A549 (cell line): ENCODE measurements at regions not wholly inside any gene's neighbourhood (a gene's known extent, or its start where the extent isn't known, plus 50 kb on each side); places are given as distances from the start of the nearest gene placed in this dataset.

ENCODE experiments used
- ATAC-seq, 2 experiments: fragments of 200-7000 bp in 1 of 2; fragments of >200 bp in 1 of 2; cut with Nextera tagmentation in 1 of 2; cut with Tn5 transposase in 1 of 2; 3 replicates each; pipeline versions ENCODE4 v1.8.0 to v1.9.1; 2018 to 2020; ENCODE audit warnings: mild to moderate bottlenecking in 1 of 2, moderate library complexity in 1 of 2
- CTCF ChIA-PET: fragments of 300-600 bp; sonication (Branson Sonifier 250); formaldehyde crosslinking; extraction: SDS; loops from one replicate; lab custom pipeline; 2021; ENCODE audit warnings: antibody characterized with exemption, inconsistent platforms; lab: Yijun Ruan, JAX
- POLR2A ChIA-PET: fragments of 350-600 bp; formaldehyde crosslinking; extraction: SDS; loops from one replicate; lab custom pipeline; 2021; ENCODE audit warnings: antibody characterized with exemption, inconsistent platforms; lab: Yijun Ruan, JAX
- DNase-seq, 2 experiments: peaks; one replicate each; pipeline versions ENCODE4 v3.0.0 to v3.0.0-alpha.2; 2011 to 2016; ENCODE audit warnings: low read depth in 1 of 2, low spot score in 1 of 2
- FAIRE-seq: peaks from 2 replicates; lab custom pipeline; 2011; peaks lifted over from hg19 to GRCh38; lab: Jason Lieb, UNC
- H3K27ac ChIP-seq, 2 experiments: fragments of >200 bp; sonication (Bioruptor Twin); formaldehyde crosslinking; 3 replicates each; pipeline ENCODE4 v1.5.1; 2016 to 2017
- H3K4me1 ChIP-seq: fragments of >200 bp; sonication (Bioruptor Twin); formaldehyde crosslinking; 3 replicates; pipeline ENCODE4 v1.6.1; 2016
- H3K4me2 ChIP-seq: fragments of >200 bp; sonication (Bioruptor Twin); formaldehyde crosslinking; 3 replicates; pipeline ENCODE4 v1.6.1; 2016
- H3K4me3 ChIP-seq: fragments of >200 bp; sonication (Bioruptor Twin); formaldehyde crosslinking; 3 replicates; pipeline ENCODE4 v1.5.1; 2016
- H3K9me3 ChIP-seq: fragments of >200 bp; sonication (Bioruptor Twin); formaldehyde crosslinking; 3 replicates; pipeline ENCODE4 v1.6.1; 2016
- CEBPB ChIP-seq, 2 experiments: fragments of >200 bp in 1 of 2; sonication (Bioruptor Twin) in 1 of 2; formaldehyde crosslinking in 1 of 2; IDR thresholded peaks; 2 replicates each; pipeline ENCODE4 v1.6.1; 2012 to 2016
- CHD2 ChIP-seq: fragments of 150-350 bp; IDR thresholded peaks from 2 replicates; pipeline ENCODE4 v1.6.1; 2014; ENCODE audit warnings: low read length; ENCODE audit not compliant: partially characterized antibody
- EHMT2 ChIP-seq: fragments of 200-600 bp; sonication (generic); IDR thresholded peaks from 2 replicates; pipeline ENCODE4 v1.6.1; 2016; ENCODE audit warnings: antibody characterized with exemption, low read depth, mild to moderate bottlenecking, moderate library complexity
- ELK1 ChIP-seq: fragments of 150-350 bp; IDR thresholded peaks from 2 replicates; pipeline ENCODE4 v1.6.1; 2014; ENCODE audit warnings: low read depth, mild to moderate bottlenecking, low read length
- FOSB ChIP-seq: fragments of 250-450 bp; sonication (Bioruptor Pico); IDR thresholded peaks from 2 replicates; pipeline ENCODE4 v1.5.0; 2020; ENCODE audit warnings: mild to moderate bottlenecking, moderate library complexity
- FOSL2 ChIP-seq, 2 experiments: fragments of 450-650 bp in 1 of 2; fragments of >200 bp in 1 of 2; sonication (Bioruptor Twin) in 1 of 2; formaldehyde crosslinking; IDR thresholded peaks; 2 replicates each; pipeline versions ENCODE4 v1.5.0 to v1.6.1; 2016 to 2020; ENCODE audit warnings: mild to moderate bottlenecking in 1 of 2, moderate library complexity in 1 of 2
- HDAC2 ChIP-seq: fragments of 200-600 bp; sonication (generic); IDR thresholded peaks from 2 replicates; pipeline ENCODE4 v1.6.1; 2016
- HEYL ChIP-seq: fragments of 250-450 bp; sonication (Bioruptor Pico); IDR thresholded peaks from 2 replicates; pipeline ENCODE4 v1.8.0; 2021; ENCODE audit warnings: mild to moderate bottlenecking, moderate library complexity
- HOXB5 ChIP-seq: fragments of 250-450 bp; sonication (Bioruptor Pico); IDR thresholded peaks from 2 replicates; pipeline ENCODE4 v1.5.0; 2020; ENCODE audit warnings: mild to moderate bottlenecking, moderate library complexity
- KDM1A ChIP-seq: fragments of 200-600 bp; sonication (generic); IDR thresholded peaks from 2 replicates; pipeline ENCODE4 v1.6.1; 2016; ENCODE audit warnings: low read depth, mild to moderate bottlenecking
- MAFK ChIP-seq: fragments of 450-650 bp; IDR thresholded peaks from 2 replicates; pipeline ENCODE4 v1.6.1; 2014; ENCODE audit not compliant: partially characterized antibody
- MAZ ChIP-seq: fragments of 150-350 bp; IDR thresholded peaks from 2 replicates; pipeline ENCODE4 v1.6.1; 2014; ENCODE audit warnings: antibody characterized with exemption, low read depth, low read length, borderline replicate concordance
- MYC ChIP-seq: IDR thresholded peaks from 2 replicates; pipeline ENCODE4 v1.6.1; 2012; ENCODE audit warnings: mild to moderate bottlenecking, inconsistent platforms, low read length, improper control_type of control experiment, borderline replicate concordance
- PHF8 ChIP-seq: fragments of 200-600 bp; sonication (generic); IDR thresholded peaks from 2 replicates; pipeline ENCODE4 v1.6.1; 2016; ENCODE audit warnings: low read depth, mild to moderate bottlenecking, antibody characterized with exemption, moderate library complexity, borderline replicate concordance
- POLR2A ChIP-seq: IDR thresholded peaks from 2 replicates; pipeline ENCODE4 v1.6.1; 2012; ENCODE audit warnings: mild to moderate bottlenecking, low read length
- RAD21 ChIP-seq, 2 experiments: fragments of >200 bp in 1 of 2; sonication (Bioruptor Twin) in 1 of 2; formaldehyde crosslinking in 1 of 2; IDR thresholded peaks in 1 of 2; conservative IDR thresholded peaks in 1 of 2; 2 replicates in 1 of 2; 3 replicates in 1 of 2; pipeline ENCODE4 v1.6.1; 2012 to 2018; ENCODE audit warnings: inconsistent platforms in 1 of 2
- RCOR1 ChIP-seq: fragments of 150-350 bp; IDR thresholded peaks from 2 replicates; pipeline ENCODE4 v1.6.1; 2014; ENCODE audit warnings: antibody characterized with exemption, low read length, low read depth
- RNF2 ChIP-seq: fragments of 200-600 bp; sonication (generic); IDR thresholded peaks from 2 replicates; pipeline ENCODE4 v1.6.1; 2016; ENCODE audit warnings: low read depth, mild to moderate bottlenecking, antibody characterized with exemption, moderate library complexity, borderline replicate concordance
- SMC3 ChIP-seq: fragments of >200 bp; sonication (Bioruptor Twin); formaldehyde crosslinking; IDR thresholded peaks from 3 replicates; pipeline ENCODE4 v1.6.1; 2018; ENCODE audit warnings: inconsistent platforms
- SREBF2 ChIP-seq: fragments of 450-650 bp; IDR thresholded peaks from 2 replicates; pipeline ENCODE4 v1.6.1; 2014; ENCODE audit warnings: mild to moderate bottlenecking, moderate library complexity
- TFCP2L1 ChIP-seq: fragments of 250-450 bp; sonication (Bioruptor Pico); IDR thresholded peaks from 2 replicates; pipeline ENCODE4 v1.5.0; 2021; ENCODE audit warnings: mild to moderate bottlenecking
- ZC3H11A ChIP-seq: fragments of 450-650 bp; IDR thresholded peaks from 2 replicates; pipeline ENCODE4 v1.6.1; 2014; ENCODE audit warnings: antibody characterized with exemption, mild to moderate bottlenecking
- ZFP36 ChIP-seq: fragments of 450-650 bp; IDR thresholded peaks from 2 replicates; pipeline ENCODE4 v1.6.1; 2014; ENCODE audit warnings: borderline replicate concordance; ENCODE audit not compliant: partially characterized antibody
- WGBS: methylation state at CpG from one replicate; pipeline ENCODE4 v1.1.6; 2017; ENCODE audit errors: missing lambda C conversion rate; 5-methylcytosine and 5-hydroxymethylcytosine counted together
- TF ChIP-seq, protein P1 (sequence below): fragments of >200 bp; sonication (Bioruptor Twin); formaldehyde crosslinking; IDR thresholded peaks from 3 replicates; pipeline ENCODE4 v1.6.1; 2016
- TF ChIP-seq, protein P2 (sequence below): fragments of 450-650 bp; IDR thresholded peaks from 2 replicates; pipeline ENCODE4 v1.6.1; 2014; ENCODE audit warnings: antibody characterized with exemption

DNA sequence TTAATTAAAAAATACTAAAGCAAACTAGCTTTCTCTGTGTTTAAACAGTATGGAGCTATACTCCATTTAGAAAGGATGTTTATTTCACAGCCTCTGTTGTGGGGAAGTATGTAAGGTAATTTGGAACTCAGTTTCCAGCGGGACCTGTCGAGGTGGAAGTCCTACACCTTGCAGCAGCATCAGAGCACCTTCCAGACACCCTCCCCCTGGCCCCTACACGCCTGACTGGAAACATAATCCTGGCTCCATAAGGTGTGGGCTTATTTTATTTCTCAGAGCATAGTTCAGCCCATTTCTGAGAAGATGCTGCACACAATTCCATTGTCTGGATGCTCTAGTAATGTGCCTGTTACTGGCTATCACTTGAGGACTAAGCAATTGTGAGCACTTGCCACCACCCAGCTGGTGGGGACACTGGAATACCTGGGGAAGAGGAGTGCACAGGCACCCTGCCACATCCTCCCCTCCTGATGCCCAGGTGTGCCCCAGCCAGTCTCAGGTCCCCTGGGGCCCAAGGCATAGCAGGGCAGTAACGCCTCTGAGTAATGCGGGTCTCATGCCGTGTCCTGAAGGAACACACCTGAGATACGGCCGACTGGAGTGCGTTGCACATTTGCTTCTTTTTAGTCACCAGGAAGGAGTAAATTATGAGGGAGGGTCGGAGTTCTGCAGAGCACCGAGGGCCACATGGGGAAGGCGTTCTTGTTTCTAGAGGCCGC is 556.5 kb downstream of the QKI start:
- POLR2A ChIA-PET = no interaction called here
- FAIRE-seq = no peak
- Histone ChIP-seq H3K4me3 (no peak overlapping the region), H3K4me1 (no peaks in the 10 kb centered on the region), H3K27ac (no peak overlapping the region), H3K4me2 (no peak overlapping the region), H3K9me3 (no peaks in the 10 kb centered on the region)
- DNase-seq = no peak
- 29% methylated on average over 10 of the region's 13 CpGs for WGBS
- CTCF ChIA-PET = no interaction called here
- ATAC-seq = no peak
- TF ChIP-seq CEBPB (IDR thresholded peaks at IDR 0.05) = no peak
- TF ChIP-seq ELK1 = no peak
- no peak for TF ChIP-seq MAZ
- TF ChIP-seq HEYL (CRISPR knock-in tag) = no peak
- no peak for TF ChIP-seq PHF8
- TF ChIP-seq RNF2 = no peak
- TF ChIP-seq POLR2A = no peak
- no peak for TF ChIP-seq RCOR1
- TF ChIP-seq HOXB5 (CRISPR knock-in tag) = no peak
- TF ChIP-seq, protein P1, sequence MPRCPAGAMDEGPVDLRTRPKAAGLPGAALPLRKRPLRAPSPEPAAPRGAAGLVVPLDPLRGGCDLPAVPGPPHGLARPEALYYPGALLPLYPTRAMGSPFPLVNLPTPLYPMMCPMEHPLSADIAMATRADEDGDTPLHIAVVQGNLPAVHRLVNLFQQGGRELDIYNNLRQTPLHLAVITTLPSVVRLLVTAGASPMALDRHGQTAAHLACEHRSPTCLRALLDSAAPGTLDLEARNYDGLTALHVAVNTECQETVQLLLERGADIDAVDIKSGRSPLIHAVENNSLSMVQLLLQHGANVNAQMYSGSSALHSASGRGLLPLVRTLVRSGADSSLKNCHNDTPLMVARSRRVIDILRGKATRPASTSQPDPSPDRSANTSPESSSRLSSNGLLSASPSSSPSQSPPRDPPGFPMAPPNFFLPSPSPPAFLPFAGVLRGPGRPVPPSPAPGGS = no peak
- no peak for TF ChIP-seq HDAC2
- TF ChIP-seq TFCP2L1 = no peak
- no peak for TF ChIP-seq CHD2
- no peak for TF ChIP-seq ZC3H11A
- no peak for TF ChIP-seq EHMT2
- TF ChIP-seq MYC = no peak
- no peak for TF ChIP-seq KDM1A
- no peak for TF ChIP-seq MAFK
- no peak for TF ChIP-seq ZFP36
- TF ChIP-seq FOSB = no peak

- 60% methylated on average over 14 of the region's 14 CpGs for WGBS
- POLR2A ChIA-PET = no interaction called here
- Histone ChIP-seq H3K9me3 (no peaks in the 10 kb centered on the region), H3K4me1 (no peaks in the 10 kb centered on the region), H3K4me2 (no peak overlapping the region), H3K4me3 (no peak overlapping the region), H3K27ac (no peak overlapping the region)
- CTCF ChIA-PET = no interaction called here
- FAIRE-seq (no peak), DNase-seq (no peak), ATAC-seq (no peak)
- TF ChIP-seq SREBF2 (no peak), RAD21 (conservative IDR thresholded peaks at IDR 0.05 in 1 of 2, IDR thresholded peaks at IDR 0.05 in 1 of 2) (no peak), POLR2A (no peak), SMC3 (no peak), FOSL2 (IDR thresholded peaks at IDR 0.05) (no peak), FOSL2 (CRISPR knock-in tag; IDR thresholded peaks at IDR 0.05) (no peak), KDM1A (no peak), RCOR1 (no peak), CEBPB (IDR thresholded peaks at IDR 0.05) (no peak), ELK1 (no peak)
- TF ChIP-seq, protein P2, sequence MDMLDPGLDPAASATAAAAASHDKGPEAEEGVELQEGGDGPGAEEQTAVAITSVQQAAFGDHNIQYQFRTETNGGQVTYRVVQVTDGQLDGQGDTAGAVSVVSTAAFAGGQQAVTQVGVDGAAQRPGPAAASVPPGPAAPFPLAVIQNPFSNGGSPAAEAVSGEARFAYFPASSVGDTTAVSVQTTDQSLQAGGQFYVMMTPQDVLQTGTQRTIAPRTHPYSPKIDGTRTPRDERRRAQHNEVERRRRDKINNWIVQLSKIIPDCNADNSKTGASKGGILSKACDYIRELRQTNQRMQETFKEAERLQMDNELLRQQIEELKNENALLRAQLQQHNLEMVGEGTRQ = no peak
These were observed 551.2 kb downstream of the QKI start for GRCh38 chr6:163965426-163966348.
